LNCaP clone FGC (cell line): ENCODE measurements at regions not wholly inside any gene's neighbourhood (a gene's known extent, or its start where the extent isn't known, plus 50 kb on each side); places are given as distances from the start of the nearest gene placed in this dataset.

Experiments
- DNase-seq: peaks from one replicate; pipeline ENCODE4 v3.0.0-alpha.2; 2011; ENCODE audit warnings: low read depth
- H3K4me3 ChIP-seq: 2 replicates; pipeline ENCODE4 v1.5.1; 2011; ENCODE audit warnings: mild to moderate bottlenecking, low read depth, low read length, control low read depth
- TF ChIP-seq, protein P1 (sequence below): IDR thresholded peaks from 2 replicates; pipeline ENCODE4 v1.5.1; 2012; ENCODE audit warnings: mild to moderate bottlenecking; ENCODE audit not compliant: control insufficient read depth, insufficient read depth; ENCODE audit errors: extremely low read depth

GRCh38 chr15:100710222-100710621 is 107.8 kb downstream of the ASB7 start:
- TF ChIP-seq, protein P1, sequence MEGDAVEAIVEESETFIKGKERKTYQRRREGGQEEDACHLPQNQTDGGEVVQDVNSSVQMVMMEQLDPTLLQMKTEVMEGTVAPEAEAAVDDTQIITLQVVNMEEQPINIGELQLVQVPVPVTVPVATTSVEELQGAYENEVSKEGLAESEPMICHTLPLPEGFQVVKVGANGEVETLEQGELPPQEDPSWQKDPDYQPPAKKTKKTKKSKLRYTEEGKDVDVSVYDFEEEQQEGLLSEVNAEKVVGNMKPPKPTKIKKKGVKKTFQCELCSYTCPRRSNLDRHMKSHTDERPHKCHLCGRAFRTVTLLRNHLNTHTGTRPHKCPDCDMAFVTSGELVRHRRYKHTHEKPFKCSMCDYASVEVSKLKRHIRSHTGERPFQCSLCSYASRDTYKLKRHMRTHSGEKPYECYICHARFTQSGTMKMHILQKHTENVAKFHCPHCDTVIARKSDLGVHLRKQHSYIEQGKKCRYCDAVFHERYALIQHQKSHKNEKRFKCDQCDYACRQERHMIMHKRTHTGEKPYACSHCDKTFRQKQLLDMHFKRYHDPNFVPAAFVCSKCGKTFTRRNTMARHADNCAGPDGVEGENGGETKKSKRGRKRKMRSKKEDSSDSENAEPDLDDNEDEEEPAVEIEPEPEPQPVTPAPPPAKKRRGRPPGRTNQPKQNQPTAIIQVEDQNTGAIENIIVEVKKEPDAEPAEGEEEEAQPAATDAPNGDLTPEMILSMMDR: no peak
- no peak overlapping the region for H3K4me3 ChIP-seq
- no peak for DNase-seq

DNA sequence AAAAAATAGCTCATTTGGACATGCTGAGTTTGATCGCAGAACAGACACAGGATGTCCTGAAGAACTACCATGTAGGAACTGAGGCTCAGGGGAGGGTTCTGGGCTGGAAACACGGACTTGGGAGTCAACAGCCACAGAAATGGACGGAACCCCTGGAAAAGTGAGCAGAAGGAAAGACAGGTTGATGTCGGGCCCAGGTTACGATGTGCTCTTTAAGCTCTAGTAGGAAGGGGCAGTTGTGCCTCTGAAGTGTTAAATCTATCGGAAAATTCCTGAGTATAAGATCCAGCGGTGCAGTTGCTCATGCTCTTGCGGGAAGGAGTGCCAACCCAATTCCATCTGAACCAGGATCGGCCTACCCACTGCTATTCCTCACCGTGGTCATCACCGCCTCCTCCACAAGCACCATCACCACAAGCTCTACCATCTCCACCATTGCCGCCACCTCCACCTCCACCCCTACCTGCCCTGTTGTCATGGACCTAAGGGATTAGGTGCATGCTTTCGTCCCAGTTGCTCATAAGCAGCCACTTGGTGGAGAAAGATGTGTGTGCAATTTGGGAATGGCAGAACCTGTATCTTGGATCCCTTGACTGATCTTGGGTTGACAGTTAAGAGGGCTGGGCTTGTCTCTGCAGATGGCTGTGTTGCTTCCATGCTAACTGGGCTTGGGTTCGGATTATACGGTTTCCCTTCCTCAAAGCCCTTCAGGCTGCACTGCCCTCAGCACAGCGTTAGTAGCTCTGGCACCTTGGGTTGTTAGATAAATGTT is 108.5 kb downstream of the ASB7 start:
- H3K4me3 ChIP-seq: no peak overlapping the region
- DNase-seq: no peak
- TF ChIP-seq, protein P1: no peak

DNA sequence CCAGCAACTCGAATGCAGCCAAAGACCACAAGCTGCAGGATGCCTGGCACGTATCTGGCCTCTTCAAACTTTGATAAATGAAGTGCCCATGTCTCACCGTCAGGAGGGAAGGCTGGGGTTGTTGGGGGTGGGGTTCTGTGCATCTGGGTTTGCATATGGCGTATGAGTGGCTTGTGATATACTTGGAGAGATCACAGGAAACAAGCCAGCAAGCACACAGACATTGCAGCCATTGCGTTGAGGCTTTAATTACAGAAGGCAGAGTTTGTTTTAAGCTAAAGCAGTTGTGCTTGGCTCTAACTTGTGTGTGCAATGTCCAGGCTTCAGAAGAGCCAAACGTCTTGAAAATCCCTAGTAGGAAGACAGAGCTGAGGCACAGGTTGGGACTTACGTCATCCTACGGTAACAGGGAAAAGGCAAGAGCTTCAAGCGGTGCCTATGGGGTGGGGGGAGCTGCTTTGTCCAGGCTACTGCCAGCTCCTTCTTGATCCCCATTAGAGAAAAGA is 109.2 kb downstream of the ASB7 start:
- no peak overlapping the region for H3K4me3 ChIP-seq
- TF ChIP-seq, protein P1: no peak
- DNase-seq: no peak

- DNase-seq: no peak
- TF ChIP-seq, protein P1: no peak
- no peak overlapping the region for H3K4me3 ChIP-seq
Observed at GRCh38 chr15:100712226-100712625, 109.8 kb downstream of the ASB7 start.

- TF ChIP-seq, protein P1: no peak
- DNase-seq: no peak
- H3K4me3 ChIP-seq: no peak overlapping the region
Observed at GRCh38 chr15:100713163-100713867, 110.9 kb downstream of the ASB7 start.

- no peak for DNase-seq
- no peak overlapping the region for H3K4me3 ChIP-seq
- TF ChIP-seq, protein P1: no peak
Observed at GRCh38 chr15:100714034-100714748, 111.8 kb downstream of the ASB7 start.
